ENCODE measurements at regions not wholly inside any gene's neighbourhood (a gene's known extent, or its start where the extent isn't known, plus 50 kb on each side); places are given as distances from the start of the nearest gene placed in this dataset.

DNA sequence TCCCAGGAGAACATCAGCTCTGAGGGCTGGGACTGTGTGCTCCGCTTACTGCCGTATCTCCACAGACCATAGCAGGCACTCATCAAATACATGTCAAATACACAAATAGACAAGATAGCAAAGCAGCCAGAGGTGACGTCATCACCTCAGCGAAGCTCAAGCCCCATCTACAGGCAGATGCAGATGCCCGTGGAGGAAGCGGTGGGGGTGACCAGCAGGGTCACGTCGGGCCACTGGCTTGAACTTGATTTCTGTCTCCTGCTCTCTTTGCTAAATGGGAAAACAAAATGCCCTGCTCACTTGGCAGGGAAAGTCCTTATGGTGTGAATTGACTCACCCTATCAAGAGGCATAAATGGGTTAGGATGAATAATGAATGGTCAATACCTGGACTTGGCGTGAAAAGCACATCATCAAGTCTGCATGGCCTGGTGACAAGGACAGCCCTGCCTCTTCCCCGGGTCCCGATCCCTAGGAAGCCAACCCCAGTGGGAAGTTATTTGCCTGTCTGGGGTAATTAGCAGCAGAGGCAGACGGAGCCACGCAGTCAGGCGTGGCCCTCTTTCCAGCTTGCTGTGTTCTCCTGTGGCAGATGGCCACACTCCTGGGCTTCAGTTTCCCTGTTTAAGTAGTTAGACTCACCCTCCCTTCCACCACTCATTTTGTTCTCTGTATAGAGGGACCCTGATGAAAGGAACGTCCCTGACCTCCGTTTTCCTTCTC, 536.0 kb downstream of the NPHP4 start:
- DNase-seq = no peak

DNA sequence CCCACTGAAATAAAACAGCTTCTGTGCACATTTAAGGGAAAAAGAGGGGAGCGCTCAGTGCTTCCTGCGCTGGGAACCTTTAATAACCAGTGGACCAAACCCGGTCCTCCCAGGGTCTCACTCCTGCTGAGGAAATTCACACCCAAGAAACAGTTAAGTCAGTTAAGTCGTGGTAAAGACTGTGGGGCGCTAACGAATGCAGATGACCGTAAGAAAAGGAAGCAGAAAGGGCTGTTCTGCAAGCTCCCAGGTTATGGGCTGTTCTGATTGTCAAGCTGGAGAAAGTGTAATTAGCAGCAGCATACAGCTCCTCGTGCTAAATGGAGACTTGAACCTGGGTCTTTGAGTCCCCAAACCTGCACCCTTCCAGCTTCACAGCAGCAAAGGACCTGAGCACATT, 536.6 kb downstream of the NPHP4 start:
- no peak for DNase-seq

DNA sequence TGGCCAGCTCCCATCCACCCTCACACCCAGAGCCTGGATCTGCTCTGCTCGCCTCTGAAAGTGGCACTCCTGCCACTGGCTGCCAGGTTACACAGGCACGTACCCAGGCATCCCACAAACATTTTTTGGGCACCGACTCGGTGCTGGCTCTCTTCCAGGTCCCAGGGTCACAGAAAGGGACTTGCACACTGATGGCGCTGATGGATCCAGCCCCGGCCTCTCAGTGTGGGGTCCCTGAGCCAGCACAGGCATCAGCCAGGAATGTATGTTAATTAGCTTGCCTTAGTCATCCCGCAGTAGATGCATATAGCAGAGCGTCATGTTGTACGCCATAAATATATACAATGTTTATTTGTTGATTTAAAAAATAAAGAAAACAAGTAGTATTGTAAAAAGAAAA, 537.2 kb downstream of the NPHP4 start:
- DNase-seq = no peak

DNA sequence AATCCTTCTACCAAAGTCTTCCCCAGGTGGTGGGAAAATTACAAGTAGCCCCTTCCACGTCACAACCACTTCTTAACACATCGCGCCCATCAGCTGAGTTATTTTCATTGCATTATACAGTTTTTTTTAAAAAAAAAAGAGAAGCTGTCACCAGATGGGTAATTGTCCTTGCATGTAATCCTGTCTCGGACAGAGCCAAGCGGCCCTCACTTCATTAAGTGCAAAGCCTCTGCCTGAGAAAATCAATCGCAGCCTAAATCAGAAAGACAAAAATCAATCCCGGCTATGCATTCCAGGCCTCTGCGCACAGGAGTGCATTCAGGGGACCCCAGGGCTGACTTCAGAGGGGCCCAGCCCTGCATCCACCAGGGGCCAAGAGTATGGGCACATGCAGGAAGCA, 538.9 kb downstream of the NPHP4 start:
- DNase-seq = no peak

- no peak for DNase-seq
Measured at GRCh38 chr1:5451671-5452070, 540.6 kb downstream of the NPHP4 start.

GRCh38 chr1:5448486-5448885, 543.7 kb downstream of the NPHP4 start:
- no peak for DNase-seq

GRCh38 chr1:5447503-5447960, 544.7 kb downstream of the NPHP4 start:
- DNase-seq = no peak

GRCh38 chr1:5444396-5444795, 547.8 kb downstream of the NPHP4 start:
- no peak for DNase-seq

DNA sequence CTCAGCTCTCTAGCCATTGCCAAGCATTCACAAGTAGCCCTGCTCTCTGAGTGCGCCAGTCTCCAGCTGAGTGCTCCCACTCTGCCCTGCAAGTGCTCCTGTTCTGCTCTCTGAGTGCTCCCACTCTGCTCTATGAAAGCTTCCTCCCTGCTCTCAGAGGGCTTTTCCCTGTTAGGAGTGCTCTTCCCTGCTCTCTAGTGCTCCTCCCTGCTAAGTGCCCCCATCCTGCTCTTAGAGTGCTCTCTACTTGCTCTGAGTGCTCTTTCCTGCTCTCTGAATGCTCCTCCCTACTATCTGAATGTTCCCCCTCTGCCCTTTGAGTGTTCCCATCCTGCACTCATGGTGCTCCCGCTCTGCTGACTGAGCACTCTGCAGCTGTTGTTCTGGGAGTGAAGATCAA, 555.4 kb downstream of the NPHP4 start:
- DNase-seq = no peak

DNA sequence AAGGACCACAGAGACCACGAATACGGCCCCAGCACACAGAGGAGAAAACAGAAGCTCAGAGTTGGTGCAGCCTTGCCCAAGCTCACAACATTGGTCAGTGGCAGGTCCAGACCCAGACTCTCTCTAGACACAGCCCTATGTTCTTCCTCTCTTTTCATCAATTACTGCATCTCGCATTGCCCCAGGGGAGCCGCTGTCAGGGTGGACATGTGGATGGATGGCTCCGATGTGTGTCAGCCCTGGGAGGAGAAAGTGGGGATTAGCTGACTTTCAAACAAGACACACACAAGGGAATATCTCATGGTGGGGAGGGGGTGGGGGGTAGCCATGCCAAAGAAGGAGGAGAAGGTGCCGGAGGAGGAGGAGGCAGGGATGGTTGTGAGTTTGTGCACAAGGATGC, 556.8 kb downstream of the NPHP4 start:
- DNase-seq = no peak

DNA sequence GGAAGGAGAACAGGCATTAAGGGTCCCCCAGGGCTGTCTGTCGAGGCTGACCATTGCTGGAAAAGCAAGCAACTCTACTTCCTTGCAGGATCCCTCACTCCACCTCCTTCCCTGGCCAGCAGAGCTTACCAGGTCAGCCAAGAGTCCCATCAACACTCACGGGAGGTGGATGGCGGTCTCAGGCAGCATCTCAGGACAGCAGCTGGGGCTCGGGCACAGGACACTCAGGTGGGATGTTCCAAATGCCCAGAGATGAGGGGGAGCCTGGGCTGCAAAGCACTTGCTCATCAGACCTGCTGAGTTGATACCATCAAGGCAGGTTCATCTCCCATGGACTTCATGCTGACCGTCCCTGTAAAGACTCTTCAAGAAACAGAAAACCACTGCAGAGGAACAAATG, 559.8 kb downstream of the NPHP4 start:
- DNase-seq = no peak

- no peak for DNase-seq
Measured at GRCh38 chr1:5430911-5431697, 561.1 kb downstream of the NPHP4 start.

GRCh38 chr1:5430136-5430535, 562.1 kb downstream of the NPHP4 start:
- no peak for DNase-seq

- no peak for DNase-seq
Measured at GRCh38 chr1:5428351-5428750, 563.9 kb downstream of the NPHP4 start.

DNA sequence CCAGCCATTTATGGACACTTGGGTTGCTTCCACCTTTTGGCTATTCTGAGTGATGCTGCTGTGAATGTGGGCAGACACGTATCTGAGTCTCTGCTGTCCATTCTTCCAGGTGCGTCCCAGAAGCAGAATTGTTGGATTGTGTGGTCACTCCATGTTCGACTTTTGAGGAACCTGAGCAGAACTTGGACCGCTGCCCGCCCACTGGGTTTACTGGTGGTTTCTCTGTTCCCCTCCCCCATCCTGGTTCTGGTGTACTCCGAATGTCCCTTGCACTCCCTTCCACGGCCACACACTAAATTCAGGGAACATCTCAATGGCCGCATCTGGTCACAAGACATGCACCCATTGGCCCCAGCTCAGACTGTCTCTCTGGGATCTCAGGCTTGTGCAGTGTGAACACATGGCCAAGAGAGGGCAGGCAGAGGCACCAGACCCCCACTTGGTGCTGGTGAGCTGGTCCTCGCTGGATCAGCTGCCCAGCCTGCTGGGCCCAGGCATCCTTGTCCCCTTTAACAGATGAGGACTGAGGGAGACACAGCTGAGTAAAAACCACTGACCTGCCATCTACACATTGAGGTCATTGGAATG, 565.1 kb downstream of the NPHP4 start:
- no peak for DNase-seq

DNA sequence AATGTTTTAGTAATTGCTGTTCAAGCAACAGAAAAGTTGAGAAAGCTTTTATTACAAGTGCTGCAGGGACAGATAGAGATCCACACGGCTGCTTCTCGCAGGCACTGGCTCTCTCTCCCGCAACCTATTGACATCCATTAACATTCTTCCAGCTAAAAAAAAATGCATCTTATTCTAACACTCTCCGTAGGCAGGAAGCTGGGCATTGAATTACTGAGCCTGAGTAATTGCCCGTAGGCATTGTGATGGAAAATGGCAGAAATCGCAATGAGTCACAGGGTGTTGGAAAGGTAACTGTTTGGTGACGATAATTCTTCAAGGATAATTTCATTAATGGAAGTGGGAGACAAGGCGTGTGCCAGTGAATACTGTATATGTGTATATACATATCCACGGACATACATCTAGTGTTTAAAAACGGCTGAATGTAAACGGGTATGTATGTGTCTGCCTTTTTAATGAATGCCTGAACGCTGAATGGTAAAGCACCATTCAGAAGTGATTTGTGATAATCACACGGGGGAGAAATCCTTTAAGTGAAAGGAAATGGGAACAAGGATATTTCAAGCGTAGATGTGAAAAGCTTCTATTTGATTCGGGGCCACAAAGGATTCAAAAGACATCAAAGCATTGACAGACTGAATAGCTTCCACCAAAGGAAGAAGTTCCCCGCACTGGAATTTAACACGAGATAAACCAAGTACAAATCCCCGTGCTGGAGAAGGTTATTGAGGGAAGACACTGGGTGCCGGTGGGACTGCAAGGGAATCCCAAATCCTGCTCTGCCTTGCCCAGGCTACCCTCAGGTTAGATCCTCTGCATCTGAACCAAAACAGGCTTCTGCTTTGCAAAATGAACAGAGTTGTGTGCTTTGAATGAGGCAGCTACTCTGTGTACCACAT, 567.2 kb downstream of the NPHP4 start:
- no peak for DNase-seq

DNA sequence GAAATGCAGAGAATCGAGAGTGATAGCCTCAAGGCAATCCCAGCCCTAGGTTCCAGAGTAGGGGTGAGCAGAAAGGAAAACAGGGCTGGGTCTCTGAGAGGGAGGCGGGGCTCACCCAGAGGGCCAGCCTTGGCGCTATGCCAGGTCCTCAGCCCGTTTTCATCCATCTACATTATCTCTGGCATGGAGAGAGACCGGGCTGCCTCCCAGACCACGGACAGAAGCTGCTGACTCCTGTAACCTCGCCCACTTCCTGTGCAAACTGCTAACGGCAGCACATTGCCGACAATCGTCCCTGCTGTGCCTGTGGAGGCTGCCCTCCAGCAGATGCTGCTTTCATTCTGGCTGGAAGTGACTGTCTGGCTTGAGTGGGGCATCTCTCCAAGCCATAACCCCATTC, 569.1 kb downstream of the NPHP4 start:
- peak in 2 of 4 experiments; percentile 17 to 18 for DNase-seq

DNA sequence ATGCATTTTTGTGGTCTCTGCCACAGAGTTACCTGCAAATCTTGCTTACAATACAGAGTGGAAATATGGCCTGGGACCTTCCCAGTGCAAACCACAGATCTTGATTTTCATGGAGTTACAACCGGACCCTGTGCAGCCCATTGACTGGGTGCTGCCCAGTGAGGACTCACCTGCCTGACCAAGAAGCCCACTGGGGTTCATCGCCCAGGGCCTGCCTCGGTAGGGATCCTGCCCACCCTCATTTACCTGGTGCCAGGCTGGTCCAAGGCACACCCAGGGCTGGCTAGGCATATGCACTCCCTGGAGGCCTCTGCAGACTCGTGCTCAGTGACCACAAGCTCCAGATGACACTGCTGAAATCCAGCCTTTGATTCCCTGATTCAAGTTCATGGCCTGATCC, 572.7 kb downstream of the NPHP4 start:
- DNase-seq = no peak

- no peak for DNase-seq
Measured at GRCh38 chr1:5416518-5416917, 575.7 kb downstream of the NPHP4 start.

- no peak for DNase-seq
Measured at GRCh38 chr1:5415606-5416005, 576.6 kb downstream of the NPHP4 start.

- no peak for DNase-seq
Measured at GRCh38 chr1:5410652-5411051, 581.6 kb downstream of the NPHP4 start.

- DNase-seq = no peak
Measured at GRCh38 chr1:5408401-5408800, 583.8 kb downstream of the NPHP4 start.

GRCh38 chr1:5405263-5405662, 587.0 kb downstream of the NPHP4 start:
- DNase-seq = no peak
